SK-N-SH treated with all-trans-retinoic acid at 6 μM for 48 hours (cell line): ENCODE measurements at regions not wholly inside any gene's neighbourhood (a gene's known extent, or its start where the extent isn't known, plus 50 kb on each side); places are given as distances from the start of the nearest gene placed in this dataset.

ENCODE experiments used
- ARNTL ChIP-seq: fragments of 450-650 bp; formaldehyde crosslinking; IDR thresholded peaks from 2 replicates; pipeline ENCODE4 v1.5.0; 2020; ENCODE audit warnings: low read depth, mild to moderate bottlenecking, moderate library complexity, borderline replicate concordance
- GLIS3 ChIP-seq: fragments of 250-450 bp; sonication (Bioruptor Pico); IDR thresholded peaks from 2 replicates; pipeline ENCODE4 v1.5.0; 2020; ENCODE audit warnings: mild to moderate bottlenecking, moderate library complexity
- RARB ChIP-seq: fragments of 250-450 bp; sonication (Bioruptor Pico); IDR thresholded peaks from 2 replicates; pipeline ENCODE4 v1.8.0; 2021; ENCODE audit warnings: mild to moderate bottlenecking, moderate library complexity
- SNAI2 ChIP-seq: fragments of 250-450 bp; sonication (Bioruptor Pico); IDR thresholded peaks from 2 replicates; pipeline ENCODE4 v1.5.0; 2020; ENCODE audit warnings: mild to moderate bottlenecking, moderate library complexity
- ZFP3 ChIP-seq: fragments of 250-450 bp; sonication (Bioruptor Pico); IDR thresholded peaks from 2 replicates; pipeline ENCODE4 v1.5.0; 2020; ENCODE audit warnings: mild to moderate bottlenecking, moderate library complexity
- TF ChIP-seq, protein P1 (sequence below): fragments of 250-450 bp; sonication (Bioruptor Pico); IDR thresholded peaks from 2 replicates; pipeline ENCODE4 v1.8.0; 2020; ENCODE audit warnings: mild to moderate bottlenecking, moderate library complexity, borderline replicate concordance
- TF ChIP-seq, protein P2 (sequence below): fragments of 250-450 bp; sonication (Bioruptor Pico); IDR thresholded peaks from 2 replicates; pipeline ENCODE4 v1.5.0; 2020; ENCODE audit warnings: mild to moderate bottlenecking, moderate library complexity
- TF ChIP-seq, protein P3 (sequence below): fragments of 250-450 bp; sonication (Bioruptor Pico); IDR thresholded peaks from 2 replicates; pipeline ENCODE4 v1.5.1; 2020; ENCODE audit warnings: low read depth, mild to moderate bottlenecking, moderate library complexity

DNA sequence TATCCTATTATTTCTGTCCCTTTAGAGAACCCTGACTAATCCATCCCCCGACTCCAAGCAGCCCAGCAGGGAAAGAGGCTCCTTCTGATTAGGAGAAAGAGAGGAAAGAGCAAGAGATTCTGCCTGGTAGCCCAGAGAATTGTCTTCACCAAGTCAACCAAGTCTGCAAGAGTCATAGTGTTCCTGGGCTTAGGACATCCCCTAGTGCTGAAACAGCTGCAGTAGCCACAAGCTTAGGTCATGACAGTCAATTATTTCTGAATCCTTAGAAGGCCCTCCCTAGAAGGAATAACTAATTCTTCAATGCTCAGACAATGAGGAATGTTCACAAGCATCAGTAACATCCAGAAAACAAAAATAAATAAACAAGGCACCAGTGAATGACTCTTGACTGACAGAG is 480.3 kb upstream of the GRIA3 start:
- TF ChIP-seq ZFP3 (CRISPR knock-in tag) (no peak), SNAI2 (no peak), ARNTL (CRISPR knock-in tag) (no peak), GLIS3 (CRISPR knock-in tag) (no peak), RARB (CRISPR knock-in tag) (no peak)
- TF ChIP-seq, protein P1, sequence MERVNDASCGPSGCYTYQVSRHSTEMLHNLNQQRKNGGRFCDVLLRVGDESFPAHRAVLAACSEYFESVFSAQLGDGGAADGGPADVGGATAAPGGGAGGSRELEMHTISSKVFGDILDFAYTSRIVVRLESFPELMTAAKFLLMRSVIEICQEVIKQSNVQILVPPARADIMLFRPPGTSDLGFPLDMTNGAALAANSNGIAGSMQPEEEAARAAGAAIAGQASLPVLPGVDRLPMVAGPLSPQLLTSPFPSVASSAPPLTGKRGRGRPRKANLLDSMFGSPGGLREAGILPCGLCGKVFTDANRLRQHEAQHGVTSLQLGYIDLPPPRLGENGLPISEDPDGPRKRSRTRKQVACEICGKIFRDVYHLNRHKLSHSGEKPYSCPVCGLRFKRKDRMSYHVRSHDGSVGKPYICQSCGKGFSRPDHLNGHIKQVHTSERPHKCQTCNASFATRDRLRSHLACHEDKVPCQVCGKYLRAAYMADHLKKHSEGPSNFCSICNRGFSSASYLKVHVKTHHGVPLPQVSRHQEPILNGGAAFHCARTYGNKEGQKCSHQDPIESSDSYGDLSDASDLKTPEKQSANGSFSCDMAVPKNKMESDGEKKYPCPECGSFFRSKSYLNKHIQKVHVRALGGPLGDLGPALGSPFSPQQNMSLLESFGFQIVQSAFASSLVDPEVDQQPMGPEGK (CRISPR knock-in tag): no peak
- TF ChIP-seq, protein P2, sequence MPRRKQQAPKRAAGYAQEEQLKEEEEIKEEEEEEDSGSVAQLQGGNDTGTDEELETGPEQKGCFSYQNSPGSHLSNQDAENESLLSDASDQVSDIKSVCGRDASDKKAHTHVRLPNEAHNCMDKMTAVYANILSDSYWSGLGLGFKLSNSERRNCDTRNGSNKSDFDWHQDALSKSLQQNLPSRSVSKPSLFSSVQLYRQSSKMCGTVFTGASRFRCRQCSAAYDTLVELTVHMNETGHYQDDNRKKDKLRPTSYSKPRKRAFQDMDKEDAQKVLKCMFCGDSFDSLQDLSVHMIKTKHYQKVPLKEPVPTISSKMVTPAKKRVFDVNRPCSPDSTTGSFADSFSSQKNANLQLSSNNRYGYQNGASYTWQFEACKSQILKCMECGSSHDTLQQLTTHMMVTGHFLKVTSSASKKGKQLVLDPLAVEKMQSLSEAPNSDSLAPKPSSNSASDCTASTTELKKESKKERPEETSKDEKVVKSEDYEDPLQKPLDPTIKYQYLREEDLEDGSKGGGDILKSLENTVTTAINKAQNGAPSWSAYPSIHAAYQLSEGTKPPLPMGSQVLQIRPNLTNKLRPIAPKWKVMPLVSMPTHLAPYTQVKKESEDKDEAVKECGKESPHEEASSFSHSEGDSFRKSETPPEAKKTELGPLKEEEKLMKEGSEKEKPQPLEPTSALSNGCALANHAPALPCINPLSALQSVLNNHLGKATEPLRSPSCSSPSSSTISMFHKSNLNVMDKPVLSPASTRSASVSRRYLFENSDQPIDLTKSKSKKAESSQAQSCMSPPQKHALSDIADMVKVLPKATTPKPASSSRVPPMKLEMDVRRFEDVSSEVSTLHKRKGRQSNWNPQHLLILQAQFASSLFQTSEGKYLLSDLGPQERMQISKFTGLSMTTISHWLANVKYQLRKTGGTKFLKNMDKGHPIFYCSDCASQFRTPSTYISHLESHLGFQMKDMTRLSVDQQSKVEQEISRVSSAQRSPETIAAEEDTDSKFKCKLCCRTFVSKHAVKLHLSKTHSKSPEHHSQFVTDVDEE (CRISPR knock-in tag): no peak
- TF ChIP-seq, protein P3, sequence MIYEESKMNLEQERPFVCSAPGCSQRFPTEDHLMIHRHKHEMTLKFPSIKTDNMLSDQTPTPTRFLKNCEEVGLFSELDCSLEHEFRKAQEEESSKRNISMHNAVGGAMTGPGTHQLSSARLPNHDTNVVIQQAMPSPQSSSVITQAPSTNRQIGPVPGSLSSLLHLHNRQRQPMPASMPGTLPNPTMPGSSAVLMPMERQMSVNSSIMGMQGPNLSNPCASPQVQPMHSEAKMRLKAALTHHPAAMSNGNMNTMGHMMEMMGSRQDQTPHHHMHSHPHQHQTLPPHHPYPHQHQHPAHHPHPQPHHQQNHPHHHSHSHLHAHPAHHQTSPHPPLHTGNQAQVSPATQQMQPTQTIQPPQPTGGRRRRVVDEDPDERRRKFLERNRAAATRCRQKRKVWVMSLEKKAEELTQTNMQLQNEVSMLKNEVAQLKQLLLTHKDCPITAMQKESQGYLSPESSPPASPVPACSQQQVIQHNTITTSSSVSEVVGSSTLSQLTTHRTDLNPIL (CRISPR knock-in tag): no peak
